ENCODE measurements at regions not wholly inside any gene's neighbourhood (a gene's known extent, or its start where the extent isn't known, plus 50 kb on each side); places are given as distances from the start of the nearest gene placed in this dataset.

- TF ChIP-seq CTCF (IDR thresholded peaks at IDR 0.05) = no peak
- TF ChIP-seq POLR2A (IDR thresholded peaks at IDR 0.05) = no peak
Observed at GRCh38 chr12:54725233-54725843, 77.2 kb upstream of the DCD start.
